ENCODE measurements at regions not wholly inside any gene's neighbourhood (a gene's known extent, or its start where the extent isn't known, plus 50 kb on each side); places are given as distances from the start of the nearest gene placed in this dataset.

DNA sequence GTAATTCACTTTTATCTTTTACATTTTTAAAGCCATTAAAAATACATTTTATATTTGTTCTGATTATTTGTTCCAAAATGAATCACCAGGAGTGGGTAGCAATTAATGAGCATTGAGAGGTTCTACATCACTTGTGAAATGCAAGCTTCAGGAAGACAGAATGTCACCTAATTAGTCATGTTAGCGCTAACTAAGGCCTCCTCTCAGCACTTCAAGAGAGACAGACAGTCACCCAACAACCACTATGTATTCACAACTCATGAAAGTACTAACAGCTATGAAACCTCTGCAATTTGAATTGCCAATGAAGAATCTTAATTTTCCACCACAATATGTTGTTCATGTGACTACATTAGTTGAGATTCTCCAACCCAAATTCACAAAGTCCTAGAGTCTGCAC is 611.0 kb downstream of the KCNJ3 start:
- peak overlapping the region; percentile 21 for H3K4me2 ChIP-seq (ENCODE audit: low read length)
- H3K4me3 ChIP-seq (ENCODE audit: low read length), result no peak overlapping the region
- peaks cover 18% of the 10 kb centered on the region for H3K4me1 ChIP-seq (ENCODE audit: low read length)
- peak overlapping the region; percentile 9; the same call in 1 of the 2 replicates for H3K27ac ChIP-seq (ENCODE audit: low read length)
- no peak overlapping the region for H3K9ac ChIP-seq (ENCODE audit: low read length)
- H3K27me3 ChIP-seq (ENCODE audit: low read depth, low read length), result no peaks in the 10 kb centered on the region
- H2AFZ ChIP-seq (ENCODE audit: low read depth, low read length), result no peak overlapping the region
- H3K79me2 ChIP-seq (ENCODE audit: low read length), result no peaks in the 10 kb centered on the region
- H4K20me1 ChIP-seq (ENCODE audit: insufficient read depth, low read length), result no peaks in the 10 kb centered on the region
- H3K9me3 ChIP-seq (ENCODE audit: insufficient read depth, low read length), result no peaks in the 10 kb centered on the region
- H3K36me3 ChIP-seq (replicated peaks; ENCODE audit: low read depth, low read length), result no peaks in the 10 kb centered on the region
- TF ChIP-seq EZH2phosphoT487 (IDR thresholded peaks at IDR 0.05; ENCODE audit: low read depth) (no peak), CTCF (IDR thresholded peaks at IDR 0.05; ENCODE audit: low read depth, low read length) (no peak)

- H3K27me3 ChIP-seq (ENCODE audit: low read depth, low read length), result no peaks in the 10 kb centered on the region
- peak overlapping the region; percentile 38 for H3K4me2 ChIP-seq (ENCODE audit: low read length)
- H4K20me1 ChIP-seq (ENCODE audit: insufficient read depth, low read length), result no peaks in the 10 kb centered on the region
- H3K79me2 ChIP-seq (ENCODE audit: low read length), result no peaks in the 10 kb centered on the region
- no peaks in the 10 kb centered on the region for H3K36me3 ChIP-seq (replicated peaks; ENCODE audit: low read depth, low read length)
- TF ChIP-seq EZH2phosphoT487 (IDR thresholded peaks at IDR 0.05; ENCODE audit: low read depth) (no peak), CTCF (IDR thresholded peaks at IDR 0.05; ENCODE audit: low read depth, low read length) (no peak)
- H2AFZ ChIP-seq (ENCODE audit: low read depth, low read length), result no peak overlapping the region
- H3K9me3 ChIP-seq (ENCODE audit: insufficient read depth, low read length), result no peaks in the 10 kb centered on the region
- H3K9ac ChIP-seq (ENCODE audit: low read length), result no peak overlapping the region
- peaks cover 18% of the 10 kb centered on the region for H3K4me1 ChIP-seq (ENCODE audit: low read length)
- no peak overlapping the region for H3K4me3 ChIP-seq (ENCODE audit: low read length)
- H3K27ac ChIP-seq (ENCODE audit: low read length), result no peak overlapping the region
These were observed 610.0 kb downstream of the KCNJ3 start for GRCh38 chr2:155308367-155309009.

- H2AFZ ChIP-seq (ENCODE audit: low read depth, low read length), result no peak overlapping the region
- H3K79me2 ChIP-seq (ENCODE audit: low read length), result no peaks in the 10 kb centered on the region
- H3K9me3 ChIP-seq (ENCODE audit: insufficient read depth, low read length), result no peaks in the 10 kb centered on the region
- TF ChIP-seq CTCF (IDR thresholded peaks at IDR 0.05; ENCODE audit: low read depth, low read length) (no peak), EZH2phosphoT487 (IDR thresholded peaks at IDR 0.05; ENCODE audit: low read depth) (no peak)
- no peaks in the 10 kb centered on the region for H4K20me1 ChIP-seq (ENCODE audit: insufficient read depth, low read length)
- no peaks in the 10 kb centered on the region for H3K27me3 ChIP-seq (ENCODE audit: low read depth, low read length)
- no peaks in the 10 kb centered on the region for H3K36me3 ChIP-seq (replicated peaks; ENCODE audit: low read depth, low read length)
- H3K27ac ChIP-seq (ENCODE audit: low read length), result no peak overlapping the region
- H3K9ac ChIP-seq (ENCODE audit: low read length), result no peak overlapping the region
- H3K4me1 ChIP-seq (ENCODE audit: low read length), result peaks cover 6% of the 10 kb centered on the region
- H3K4me2 ChIP-seq (ENCODE audit: low read length), result no peak overlapping the region
- no peak overlapping the region for H3K4me3 ChIP-seq (ENCODE audit: low read length)
These were observed 602.7 kb downstream of the KCNJ3 start for GRCh38 chr2:155301221-155301620.

DNA sequence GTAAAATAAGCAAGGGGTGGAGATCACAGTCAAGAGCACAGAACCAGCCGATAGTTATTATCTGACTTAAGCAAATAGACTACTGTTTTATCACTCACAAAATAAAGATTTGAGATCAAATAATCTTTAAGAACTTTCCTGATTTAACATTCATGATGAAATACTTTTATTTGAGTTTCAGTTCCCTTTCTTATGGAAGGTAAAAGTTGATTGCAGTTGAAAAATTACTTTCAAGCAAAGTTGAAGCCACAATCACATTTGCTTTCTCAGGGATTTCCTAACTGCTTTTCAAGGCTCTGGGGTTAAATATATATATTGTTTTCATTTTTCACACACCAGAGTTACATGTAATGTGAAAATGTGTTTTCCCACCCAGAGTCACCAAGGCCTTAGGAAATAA is 599.5 kb downstream of the KCNJ3 start:
- H3K9ac ChIP-seq (ENCODE audit: low read length), result no peak overlapping the region
- no peaks in the 10 kb centered on the region for H3K36me3 ChIP-seq (replicated peaks; ENCODE audit: low read depth, low read length)
- H3K4me3 ChIP-seq (ENCODE audit: low read length), result no peak overlapping the region
- no peaks in the 10 kb centered on the region for H3K27me3 ChIP-seq (ENCODE audit: low read depth, low read length)
- H3K4me1 ChIP-seq (ENCODE audit: low read length), result peaks cover 6% of the 10 kb centered on the region
- H3K79me2 ChIP-seq (ENCODE audit: low read length), result no peaks in the 10 kb centered on the region
- H3K4me2 ChIP-seq (ENCODE audit: low read length), result no peak overlapping the region
- H4K20me1 ChIP-seq (ENCODE audit: insufficient read depth, low read length), result no peaks in the 10 kb centered on the region
- H2AFZ ChIP-seq (ENCODE audit: low read depth, low read length), result no peak overlapping the region
- no peak overlapping the region for H3K27ac ChIP-seq (ENCODE audit: low read length)
- no peaks in the 10 kb centered on the region for H3K9me3 ChIP-seq (ENCODE audit: insufficient read depth, low read length)
- no peak for TF ChIP-seq CTCF (IDR thresholded peaks at IDR 0.05; ENCODE audit: low read depth, low read length)
- TF ChIP-seq EZH2phosphoT487 (IDR thresholded peaks at IDR 0.05; ENCODE audit: low read depth), result no peak
